ENCODE measurements at regions not wholly inside any gene's neighbourhood (a gene's known extent, or its start where the extent isn't known, plus 50 kb on each side); places are given as distances from the start of the nearest gene placed in this dataset.

- no peak overlapping the region for H3K27ac Mint-ChIP-seq
- ChIA-PET POLR2A (no interaction called here), CTCF (no interaction called here)
- H3K36me3 Mint-ChIP-seq (ENCODE audit: low read depth) = no peaks in the 10 kb centered on the region
- no peaks in the 10 kb centered on the region for H3K9me3 Mint-ChIP-seq
- TF ChIP-seq CTCF (IDR thresholded peaks at IDR 0.05) = no peak
- ATAC-seq (no peak), DNase-seq (no peak)
- no peaks in the 10 kb centered on the region for H3K27me3 Mint-ChIP-seq
- no peaks in the 10 kb centered on the region for H3K4me1 Mint-ChIP-seq (ENCODE audit: low read depth)
- intact Hi-C loops (cut with micrococcal nuclease) = no loop called here
- H3K4me3 Mint-ChIP-seq = no peak overlapping the region
Observed at GRCh38 chr4:127419431-127419830, 213.3 kb upstream of the INTU start.

GRCh38 chr4:127421437-127421836 is 211.3 kb upstream of the INTU start:
- TF ChIP-seq CTCF (IDR thresholded peaks at IDR 0.05) = no peak
- H3K9me3 Mint-ChIP-seq = no peaks in the 10 kb centered on the region
- ChIA-PET POLR2A (no interaction called here), CTCF (no interaction called here)
- no peaks in the 10 kb centered on the region for H3K27me3 Mint-ChIP-seq
- intact Hi-C loops (cut with micrococcal nuclease) = no loop called here
- H3K4me1 Mint-ChIP-seq (ENCODE audit: low read depth) = no peaks in the 10 kb centered on the region
- H3K36me3 Mint-ChIP-seq (ENCODE audit: low read depth) = no peaks in the 10 kb centered on the region
- DNase-seq = no peak
- no peak for ATAC-seq
- H3K27ac Mint-ChIP-seq = no peak overlapping the region
- H3K4me3 Mint-ChIP-seq = no peak overlapping the region

DNA sequence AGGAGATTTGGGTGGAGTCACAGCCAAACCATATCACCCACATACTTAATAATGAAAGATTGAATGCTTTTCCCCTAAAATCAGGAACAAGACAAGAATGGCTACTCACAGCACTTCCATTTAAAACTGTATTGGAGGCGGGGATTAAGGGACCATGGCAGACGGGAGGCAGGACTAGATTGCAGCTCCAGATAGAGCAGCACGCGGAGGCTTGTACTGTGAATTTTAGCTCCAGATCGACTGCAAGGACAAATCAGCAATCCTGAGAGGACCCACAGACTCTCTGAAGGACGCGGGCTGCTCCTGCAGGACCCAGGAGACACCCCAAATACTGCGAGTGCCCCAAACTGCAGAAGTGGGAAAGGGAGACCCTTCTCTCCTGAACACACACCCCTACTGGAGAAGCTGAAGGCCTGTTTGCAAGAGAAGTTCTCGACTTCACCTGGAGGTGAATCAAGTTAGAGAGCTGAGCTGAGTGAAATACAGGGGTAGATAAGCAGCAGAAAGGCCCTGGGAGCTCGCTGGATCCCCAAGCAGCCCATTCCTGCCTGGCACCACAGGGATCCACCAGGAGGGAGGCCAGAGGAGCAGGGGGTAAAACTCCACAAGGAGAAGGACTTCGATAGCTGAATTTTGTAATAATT is 207.4 kb upstream of the INTU start:
- Mint-ChIP-seq H3K9me3 (no peaks in the 10 kb centered on the region), H3K4me3 (no peak overlapping the region), H3K27ac (no peak overlapping the region), H3K4me1 (ENCODE audit: low read depth) (no peaks in the 10 kb centered on the region), H3K27me3 (no peaks in the 10 kb centered on the region), H3K36me3 (ENCODE audit: low read depth) (no peaks in the 10 kb centered on the region)
- ChIA-PET CTCF (no interaction called here), POLR2A (interaction anchor here (0.6 kb wide), 1 partner anchor 1301 kb away, joined by 4 read pairs; no protein-coding TSS in a partner anchor)
- TF ChIP-seq CTCF (IDR thresholded peaks at IDR 0.05) = no peak
- intact Hi-C loops (cut with micrococcal nuclease) = no loop called here
- ATAC-seq = no peak
- no peak for DNase-seq

DNA sequence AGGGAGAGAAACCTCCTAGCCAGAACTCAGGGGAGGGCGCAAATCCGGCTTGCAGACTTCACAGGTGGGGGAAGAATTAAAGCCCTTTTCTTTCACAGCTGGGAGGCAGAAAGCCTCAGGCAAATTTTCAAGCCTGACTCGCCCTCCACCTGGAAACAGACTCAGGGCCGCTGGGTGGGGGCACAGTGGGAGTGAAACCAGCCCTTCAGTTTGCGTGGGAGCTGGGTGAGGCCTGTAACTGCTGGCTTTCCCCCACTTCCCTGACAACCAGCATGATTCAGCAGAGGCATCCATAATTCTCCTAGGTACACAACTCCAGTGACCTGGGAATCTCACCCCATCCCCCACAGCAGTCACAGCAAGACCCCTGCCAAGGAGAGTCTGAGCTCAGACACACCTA is 206.9 kb upstream of the INTU start:
- no peak for TF ChIP-seq CTCF (IDR thresholded peaks at IDR 0.05)
- CTCF ChIA-PET = no interaction called here
- Mint-ChIP-seq H3K9me3 (no peaks in the 10 kb centered on the region), H3K27me3 (no peaks in the 10 kb centered on the region), H3K36me3 (ENCODE audit: low read depth) (no peaks in the 10 kb centered on the region), H3K27ac (no peak overlapping the region), H3K4me1 (ENCODE audit: low read depth) (no peaks in the 10 kb centered on the region), H3K4me3 (no peak overlapping the region)
- DNase-seq = no peak
- POLR2A ChIA-PET = interaction anchor here (0.6 kb wide), 1 partner anchor 1300 kb away, joined by 4 read pairs; no protein-coding TSS in a partner anchor
- intact Hi-C loops (cut with micrococcal nuclease) = no loop called here
- ATAC-seq = no peak

GRCh38 chr4:127441571-127441970 is 191.2 kb upstream of the INTU start:
- no peak for DNase-seq
- Mint-ChIP-seq H3K27ac (no peak overlapping the region), H3K4me1 (ENCODE audit: low read depth) (no peaks in the 10 kb centered on the region), H3K27me3 (no peaks in the 10 kb centered on the region), H3K9me3 (peaks cover 2% of the 10 kb centered on the region), H3K36me3 (ENCODE audit: low read depth) (no peaks in the 10 kb centered on the region), H3K4me3 (no peak overlapping the region)
- CTCF ChIA-PET = no interaction called here
- POLR2A ChIA-PET = interaction anchor here (0.7 kb wide), 1 partner anchor 345 kb away, joined by 3 read pairs; no protein-coding TSS in a partner anchor
- TF ChIP-seq CTCF (IDR thresholded peaks at IDR 0.05) = no peak
- intact Hi-C loops (cut with micrococcal nuclease) = no loop called here
- no peak for ATAC-seq
